H9 (cell line): ENCODE measurements at regions not wholly inside any gene's neighbourhood (a gene's known extent, or its start where the extent isn't known, plus 50 kb on each side); places are given as distances from the start of the nearest gene placed in this dataset.

Experiments
- DNase-seq: peaks from one replicate; pipeline ENCODE4 v3.0.0-alpha.2; 2017
- H2AFZ ChIP-seq: one replicate; pipeline ENCODE4 v1.6.1; 2013; ENCODE audit warnings: mild to moderate bottlenecking, low read length, control low read depth, moderate library complexity
- H2AK5ac ChIP-seq: 2 replicates; pipeline ENCODE4 v1.6.1; 2013; ENCODE audit warnings: low read length, control low read depth, mixed read lengths; ENCODE audit not compliant: insufficient read length
- H2BK120ac ChIP-seq: one replicate; pipeline ENCODE4 v1.6.1; 2013; ENCODE audit warnings: low read depth, mild to moderate bottlenecking, low read length, control low read depth, inconsistent platforms; ENCODE audit not compliant: poor library complexity, severe bottlenecking
- H2BK12ac ChIP-seq: 2 replicates; pipeline ENCODE4 v1.6.1; 2013; ENCODE audit warnings: low read length, control low read depth, mixed read lengths, low read depth; ENCODE audit not compliant: insufficient read length
- H2BK15ac ChIP-seq: 2 replicates; pipeline ENCODE4 v1.6.1; 2013; ENCODE audit warnings: low read depth, low read length, control low read depth
- H2BK20ac ChIP-seq: one replicate; pipeline ENCODE4 v1.6.1; 2013; ENCODE audit warnings: low read depth, mild to moderate bottlenecking, low read length, control low read depth, inconsistent platforms; ENCODE audit not compliant: poor library complexity, severe bottlenecking
- H2BK5ac ChIP-seq: 2 replicates; pipeline ENCODE4 v1.6.1; 2013; ENCODE audit warnings: low read length, control low read depth, mixed read lengths; ENCODE audit not compliant: insufficient read length
- H3K14ac ChIP-seq: 2 replicates; pipeline ENCODE4 v1.6.1; 2013; ENCODE audit warnings: low read length, control low read depth; ENCODE audit not compliant: insufficient read depth
- H3K18ac ChIP-seq: 2 replicates; pipeline ENCODE4 v1.6.1; 2013; ENCODE audit warnings: low read depth, mild to moderate bottlenecking, mixed read lengths, low read length, control low read depth; ENCODE audit not compliant: insufficient read length
- H3K23ac ChIP-seq: 2 replicates; pipeline ENCODE4 v1.6.1; 2013; ENCODE audit warnings: low read length, control low read depth, mixed read lengths, low read depth; ENCODE audit not compliant: insufficient read length
- H3K23me2 ChIP-seq: 2 replicates; pipeline ENCODE4 v1.6.1; 2013; ENCODE audit warnings: low read depth, mild to moderate bottlenecking, mixed read lengths, low read length, control low read depth; ENCODE audit not compliant: insufficient read length, poor library complexity, severe bottlenecking
- H3K27ac ChIP-seq: 2 replicates; pipeline ENCODE4 v1.5.1; 2013; ENCODE audit warnings: low read length, control low read depth, mixed read lengths, low read depth; ENCODE audit not compliant: insufficient read length
- H3K27me3 ChIP-seq: 2 replicates; pipeline ENCODE4 v1.6.1; 2013; ENCODE audit warnings: low read length, control low read depth, inconsistent platforms; ENCODE audit not compliant: insufficient read depth
- H3K4ac ChIP-seq: 2 replicates; pipeline ENCODE4 v1.6.1; 2013; ENCODE audit warnings: low read depth, mild to moderate bottlenecking, control low read depth, inconsistent platforms, low read length, moderate library complexity
- H3K4me1 ChIP-seq: 2 replicates; pipeline ENCODE4 v1.6.1; 2013; ENCODE audit warnings: low read length, control low read depth, inconsistent platforms; ENCODE audit not compliant: insufficient read depth
- H3K4me2 ChIP-seq: 2 replicates; pipeline ENCODE4 v1.6.1; 2013; ENCODE audit warnings: low read length, control low read depth, mixed read lengths; ENCODE audit not compliant: insufficient read length, insufficient read depth
- H3K56ac ChIP-seq: 2 replicates; pipeline ENCODE4 v1.6.1; 2013; ENCODE audit warnings: low read depth, mild to moderate bottlenecking, mixed read lengths, low read length, control low read depth; ENCODE audit not compliant: insufficient read length
- H3K79me1 ChIP-seq: 2 replicates; pipeline ENCODE4 v1.6.1; 2013; ENCODE audit warnings: low read depth, mild to moderate bottlenecking, moderate library complexity, low read length, control low read depth, inconsistent platforms; ENCODE audit not compliant: insufficient read depth, poor library complexity, severe bottlenecking
- H3K79me2 ChIP-seq: 2 replicates; pipeline ENCODE4 v1.6.1; 2013; ENCODE audit warnings: low read length, control low read depth, inconsistent platforms; ENCODE audit not compliant: insufficient read depth
- H3K9ac ChIP-seq: 2 replicates; pipeline ENCODE4 v1.6.1; 2013; ENCODE audit warnings: low read length, control low read depth, mixed read lengths; ENCODE audit not compliant: insufficient read length; ENCODE audit errors: extremely low read depth
- H3K9me3 ChIP-seq: one replicate; pipeline ENCODE4 v1.6.1; 2013; ENCODE audit warnings: low read depth, low read length, inconsistent platforms; ENCODE audit not compliant: control insufficient read depth
- H3T11ph ChIP-seq: one replicate; pipeline ENCODE4 v1.6.1; 2013; ENCODE audit warnings: mild to moderate bottlenecking, low read length, control low read depth, inconsistent platforms
- H4K20me1 ChIP-seq: one replicate; pipeline ENCODE4 v1.6.1; 2013; ENCODE audit not compliant: control insufficient read depth, insufficient read length, insufficient read depth
- H4K5ac ChIP-seq: 2 replicates; pipeline ENCODE4 v1.6.1; 2013; ENCODE audit warnings: low read depth, mild to moderate bottlenecking, mixed read lengths, low read length, control low read depth; ENCODE audit not compliant: insufficient read length
- H4K8ac ChIP-seq: replicated peaks from 2 replicates; pipeline ENCODE4 v1.6.1; 2013; ENCODE audit warnings: low read length, control low read depth, mixed read lengths, low read depth; ENCODE audit not compliant: insufficient read length
- H4K91ac ChIP-seq: 2 replicates; pipeline ENCODE4 v1.6.1; 2013; ENCODE audit warnings: low read depth, mild to moderate bottlenecking, moderate library complexity, mixed read lengths, low read length, control low read depth; ENCODE audit not compliant: insufficient read length
- H3K27ac Mint-ChIP-seq, 3 experiments: 2 replicates in 2 of 3; 3 replicates in 1 of 3; pipeline ENCODE4 v1.8.0; 2020 to 2021; ENCODE audit warnings: mixed read lengths in 3 of 3, mild to moderate bottlenecking in 1 of 3, moderate library complexity in 1 of 3
- H3K27me3 Mint-ChIP-seq: 2 replicates; pipeline ENCODE4 v1.8.0; 2021; ENCODE audit warnings: low read depth, mild to moderate bottlenecking, moderate library complexity, mixed read lengths
- H3K36me3 Mint-ChIP-seq, 3 experiments: 2 replicates in 2 of 3; 3 replicates in 1 of 3; pipeline ENCODE4 v1.8.0; 2020 to 2021; ENCODE audit warnings: low read depth in 3 of 3, mixed read lengths in 3 of 3; ENCODE audit not compliant: insufficient read depth in 1 of 3
- H3K4me1 Mint-ChIP-seq, 2 experiments: 2 replicates each; pipeline ENCODE4 v1.8.0; 2020; ENCODE audit warnings: mixed read lengths in 2 of 2
- H3K4me3 Mint-ChIP-seq, 2 experiments: 2 replicates in 1 of 2; 3 replicates in 1 of 2; pipeline ENCODE4 v1.8.0; 2020 to 2021; ENCODE audit warnings: mild to moderate bottlenecking in 2 of 2, mixed read lengths in 2 of 2, moderate library complexity in 1 of 2
- H3K9me3 Mint-ChIP-seq, 2 experiments: 2 replicates in 1 of 2; 3 replicates in 1 of 2; pipeline ENCODE4 v1.8.0; 2020; ENCODE audit warnings: mild to moderate bottlenecking in 2 of 2, mixed read lengths in 2 of 2, moderate library complexity in 1 of 2
- WGBS: extraction: QIAGEN DNeasy Blood & Tissue Kit; methylation state at CpG from one replicate; pipeline ENCODE4 v1.1.7; 2013; ENCODE audit warnings: missing lambda C conversion rate, low lambda C conversion rate, mixed read lengths; ENCODE audit not compliant: insufficient read length; ENCODE audit errors: extremely low coverage; 5-methylcytosine and 5-hydroxymethylcytosine counted together
- TF ChIP-seq, protein P1 (sequence below): fragments of 200-600 bp; sonication (generic); conservative IDR thresholded peaks from 3 replicates; pipeline ENCODE4 v1.8.0; 2021; ENCODE audit warnings: antibody characterized with exemption, mild to moderate bottlenecking

DNA sequence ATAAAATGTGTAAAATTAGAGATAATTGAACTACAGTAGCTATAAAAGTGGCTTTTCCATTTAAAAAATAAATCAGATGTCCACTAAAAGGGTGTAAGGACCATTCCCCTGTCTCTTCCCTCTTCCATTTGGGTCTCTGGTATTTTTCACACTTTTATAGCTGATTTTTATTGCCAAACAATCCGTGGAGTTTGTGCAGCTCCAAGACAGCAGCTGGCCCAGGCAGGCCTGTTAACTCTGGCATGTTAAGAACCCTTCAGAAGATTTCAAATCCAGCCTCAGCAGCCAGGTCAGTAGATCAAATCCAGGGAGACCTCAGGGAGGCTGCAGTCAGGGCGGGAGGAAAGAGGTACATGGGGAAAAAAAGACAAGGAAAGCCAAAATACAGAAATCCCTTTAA, 827.1 kb upstream of the FANCL start:
- H2BK5ac ChIP-seq = no peak overlapping the region
- H3K4me2 ChIP-seq = no peak overlapping the region
- H2BK15ac ChIP-seq = no peak overlapping the region
- no peak overlapping the region for H2BK20ac ChIP-seq
- no peaks in the 10 kb centered on the region for H4K20me1 ChIP-seq
- no peak overlapping the region for H4K91ac ChIP-seq
- H2AFZ ChIP-seq = no peak overlapping the region
- TF ChIP-seq, protein P1, sequence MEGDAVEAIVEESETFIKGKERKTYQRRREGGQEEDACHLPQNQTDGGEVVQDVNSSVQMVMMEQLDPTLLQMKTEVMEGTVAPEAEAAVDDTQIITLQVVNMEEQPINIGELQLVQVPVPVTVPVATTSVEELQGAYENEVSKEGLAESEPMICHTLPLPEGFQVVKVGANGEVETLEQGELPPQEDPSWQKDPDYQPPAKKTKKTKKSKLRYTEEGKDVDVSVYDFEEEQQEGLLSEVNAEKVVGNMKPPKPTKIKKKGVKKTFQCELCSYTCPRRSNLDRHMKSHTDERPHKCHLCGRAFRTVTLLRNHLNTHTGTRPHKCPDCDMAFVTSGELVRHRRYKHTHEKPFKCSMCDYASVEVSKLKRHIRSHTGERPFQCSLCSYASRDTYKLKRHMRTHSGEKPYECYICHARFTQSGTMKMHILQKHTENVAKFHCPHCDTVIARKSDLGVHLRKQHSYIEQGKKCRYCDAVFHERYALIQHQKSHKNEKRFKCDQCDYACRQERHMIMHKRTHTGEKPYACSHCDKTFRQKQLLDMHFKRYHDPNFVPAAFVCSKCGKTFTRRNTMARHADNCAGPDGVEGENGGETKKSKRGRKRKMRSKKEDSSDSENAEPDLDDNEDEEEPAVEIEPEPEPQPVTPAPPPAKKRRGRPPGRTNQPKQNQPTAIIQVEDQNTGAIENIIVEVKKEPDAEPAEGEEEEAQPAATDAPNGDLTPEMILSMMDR = no peak
- H3K4me3 Mint-ChIP-seq = no peak overlapping the region
- H2BK12ac ChIP-seq = no peak overlapping the region
- H3K9ac ChIP-seq = no peak overlapping the region
- no peaks in the 10 kb centered on the region for H3K27me3 ChIP-seq
- H4K8ac ChIP-seq = no peak overlapping the region
- H3K79me2 ChIP-seq = no peaks in the 10 kb centered on the region
- H3K27me3 Mint-ChIP-seq = no peaks in the 10 kb centered on the region
- H3K14ac ChIP-seq = no peak overlapping the region
- H3K36me3 Mint-ChIP-seq = peaks cover 0 to 8% (median 0%) of the 10 kb centered on the region in 3 experiments; a peak in 1 of 7 replicates
- H2BK120ac ChIP-seq = no peak overlapping the region
- no peaks in the 10 kb centered on the region for H3K4me1 ChIP-seq
- no peak overlapping the region for H4K5ac ChIP-seq
- no peak for DNase-seq
- H3K23me2 ChIP-seq = no peaks in the 10 kb centered on the region
- WGBS = no CpG with 5 or more reads among the region's 2 CpGs
- no peaks in the 10 kb centered on the region for H3K4me1 Mint-ChIP-seq
- no peaks in the 10 kb centered on the region for H3K9me3 ChIP-seq
- no peak overlapping the region for H3K4ac ChIP-seq
- peaks cover 8 to 10% of the 10 kb centered on the region in 2 experiments; a peak in 4 of 5 replicates for H3K9me3 Mint-ChIP-seq
- H3T11ph ChIP-seq = no peak overlapping the region
- H3K18ac ChIP-seq = no peak overlapping the region
- no peak overlapping the region; a peak in 1 of 7 replicates for H3K27ac Mint-ChIP-seq
- H3K23ac ChIP-seq = no peak overlapping the region
- no peak overlapping the region for H3K56ac ChIP-seq
- no peak overlapping the region for H3K27ac ChIP-seq
- H2AK5ac ChIP-seq = no peak overlapping the region
- no peaks in the 10 kb centered on the region for H3K79me1 ChIP-seq
